WTC11 (cell line): ENCODE measurements at regions not wholly inside any gene's neighbourhood (a gene's known extent, or its start where the extent isn't known, plus 50 kb on each side); places are given as distances from the start of the nearest gene placed in this dataset.

Source experiments
- ATAC-seq: fragments of 200-7000 bp; cut with Tn5 transposase; 2 replicates; pipeline ENCODE4 v1.10.0; 2021; ENCODE audit warnings: mild to moderate bottlenecking, moderate library complexity
- CTCF ChIA-PET: fragments of 300-600 bp; sonication (Branson Sonifier 250); formaldehyde crosslinking; loops from one replicate; lab custom pipeline; 2021; ENCODE audit warnings: antibody characterized with exemption; lab: Charles Lee
- POLR2A ChIA-PET: fragments of 350-600 bp; sonication (Branson Sonifier 250); formaldehyde crosslinking; loops from one replicate; lab custom pipeline; 2021; ENCODE audit warnings: antibody characterized with exemption; lab: Charles Lee
- DNase-seq: peaks from one replicate; pipeline ENCODE4 v3.0.0; 2021; ENCODE audit warnings: low spot score
- H3K27ac Mint-ChIP-seq: 2 replicates; pipeline ENCODE4 v1.8.0; 2021; ENCODE audit warnings: mixed read lengths
- H3K27me3 Mint-ChIP-seq: 2 replicates; pipeline ENCODE4 v1.8.0; 2021; ENCODE audit warnings: low read depth, mild to moderate bottlenecking, moderate library complexity, mixed read lengths
- H3K36me3 Mint-ChIP-seq: 2 replicates; pipeline ENCODE4 v1.8.0; 2021; ENCODE audit warnings: mixed read lengths
- H3K4me1 Mint-ChIP-seq: 2 replicates; pipeline ENCODE4 v1.8.0; 2022; ENCODE audit warnings: mixed read lengths
- H3K4me3 Mint-ChIP-seq: 2 replicates; pipeline ENCODE4 v1.8.0; 2021; ENCODE audit warnings: mild to moderate bottlenecking, moderate library complexity, mixed read lengths
- H3K9me3 Mint-ChIP-seq: 2 replicates; pipeline ENCODE4 v1.8.0; 2021; ENCODE audit warnings: mixed read lengths
- CBFB ChIP-seq: sonication (generic); formaldehyde crosslinking; IDR thresholded peaks from 2 replicates; pipeline ENCODE4 v1.8.1; 2022; ENCODE audit warnings: mild to moderate bottlenecking, low read depth, missing genetic modification reagents
- CREM ChIP-seq: sonication (generic); formaldehyde crosslinking; IDR thresholded peaks from 2 replicates; pipeline ENCODE4 v1.8.1; 2022; ENCODE audit warnings: mild to moderate bottlenecking, missing genetic modification reagents, moderate library complexity
- EMX1 ChIP-seq: fragments of 250-450 bp; sonication (Bioruptor Pico); IDR thresholded peaks from 2 replicates; pipeline ENCODE4 v1.8.0; 2021; ENCODE audit warnings: mild to moderate bottlenecking
- ESRRA ChIP-seq: sonication (generic); formaldehyde crosslinking; IDR thresholded peaks from 2 replicates; pipeline ENCODE4 v1.8.1; 2022; ENCODE audit warnings: mild to moderate bottlenecking, missing genetic modification reagents, borderline replicate concordance
- FOXP1 ChIP-seq: sonication (generic); formaldehyde crosslinking; IDR thresholded peaks from 2 replicates; pipeline ENCODE4 v1.8.0; 2022; ENCODE audit warnings: missing genetic modification reagents, mild to moderate bottlenecking, moderate library complexity, borderline replicate concordance
- GTF2I ChIP-seq: fragments of 250-450 bp; sonication (Bioruptor Pico); conservative IDR thresholded peaks from 2 replicates; pipeline ENCODE4 v1.4.0; 2021; ENCODE audit warnings: mild to moderate bottlenecking
- HMGA2 ChIP-seq: fragments of 250-450 bp; sonication (Bioruptor Pico); IDR thresholded peaks from 2 replicates; pipeline ENCODE4 v1.4.0; 2021; ENCODE audit warnings: mild to moderate bottlenecking, moderate library complexity
- IRF2 ChIP-seq: sonication (generic); formaldehyde crosslinking; IDR thresholded peaks from 2 replicates; pipeline ENCODE4 v1.8.0; 2022; ENCODE audit warnings: low read depth, missing genetic modification reagents, borderline replicate concordance
- MYBL2 ChIP-seq: sonication (generic); formaldehyde crosslinking; IDR thresholded peaks from 2 replicates; pipeline ENCODE4 v1.8.1; 2023; ENCODE audit warnings: mild to moderate bottlenecking, moderate library complexity, missing genetic modification reagents
- NR2C2 ChIP-seq: sonication (generic); formaldehyde crosslinking; IDR thresholded peaks from 2 replicates; pipeline ENCODE4 v1.8.0; 2022; ENCODE audit warnings: mild to moderate bottlenecking, missing genetic modification reagents
- RORB ChIP-seq: fragments of 250-450 bp; sonication (Bioruptor Pico); IDR thresholded peaks from 2 replicates; pipeline ENCODE4 v1.9.0; 2021; ENCODE audit warnings: mild to moderate bottlenecking
- TCF7 ChIP-seq: sonication (generic); formaldehyde crosslinking; IDR thresholded peaks from 2 replicates; pipeline ENCODE4 v1.8.0; 2022; ENCODE audit warnings: mild to moderate bottlenecking, low read depth, missing genetic modification reagents, moderate library complexity
- TEAD1 ChIP-seq: sonication (generic); formaldehyde crosslinking; IDR thresholded peaks from 2 replicates; pipeline ENCODE4 v1.8.0; 2022; ENCODE audit warnings: mild to moderate bottlenecking, missing genetic modification reagents
- TEAD4 ChIP-seq: sonication (generic); formaldehyde crosslinking; IDR thresholded peaks from 2 replicates; pipeline ENCODE4 v1.8.0; 2022; ENCODE audit warnings: mild to moderate bottlenecking, missing genetic modification reagents
- ZNF219 ChIP-seq: sonication (generic); formaldehyde crosslinking; IDR thresholded peaks from 2 replicates; pipeline ENCODE4 v1.8.0; 2023; ENCODE audit warnings: missing genetic modification reagents, mild to moderate bottlenecking, borderline replicate concordance
- ZNF317 ChIP-seq: sonication (generic); formaldehyde crosslinking; IDR thresholded peaks from 2 replicates; pipeline ENCODE4 v1.8.1; 2023; ENCODE audit warnings: low read depth, mild to moderate bottlenecking, moderate library complexity, missing genetic modification reagents, borderline replicate concordance
- ZNF671 ChIP-seq: fragments of 250-450 bp; sonication (Bioruptor Pico); IDR thresholded peaks from 2 replicates; pipeline ENCODE4 v1.8.0; 2021; ENCODE audit warnings: mild to moderate bottlenecking
- TF ChIP-seq, protein P1 (sequence below): fragments of 250-450 bp; sonication (Bioruptor Pico); IDR thresholded peaks from 2 replicates; pipeline ENCODE4 v1.9.0; 2021; ENCODE audit warnings: moderate library complexity, mild to moderate bottlenecking, inconsistent platforms, borderline replicate concordance
- TF ChIP-seq, protein P2 (sequence below): fragments of 250-450 bp; sonication (Bioruptor Pico); conservative IDR thresholded peaks from 2 replicates; pipeline ENCODE4 v1.9.0; 2021; ENCODE audit warnings: mild to moderate bottlenecking
- TF ChIP-seq, protein P3 (sequence below): sonication (generic); formaldehyde crosslinking; IDR thresholded peaks from 2 replicates; pipeline ENCODE4 v1.8.1; 2022; ENCODE audit warnings: low read depth, missing genetic modification reagents, borderline replicate concordance
- TF ChIP-seq, protein P4 (sequence below): sonication (generic); formaldehyde crosslinking; IDR thresholded peaks from 2 replicates; pipeline ENCODE4 v1.8.0; 2022; ENCODE audit warnings: mild to moderate bottlenecking, missing genetic modification reagents
- TF ChIP-seq, protein P5 (sequence below): sonication (generic); formaldehyde crosslinking; IDR thresholded peaks from 2 replicates; pipeline ENCODE4 v1.8.1; 2023; ENCODE audit warnings: mild to moderate bottlenecking, missing genetic modification reagents, borderline replicate concordance
- TF ChIP-seq, protein P6 (sequence below): sonication (generic); formaldehyde crosslinking; IDR thresholded peaks from 2 replicates; pipeline ENCODE4 v1.8.1; 2022; ENCODE audit warnings: mild to moderate bottlenecking, moderate library complexity, missing genetic modification reagents
- TF ChIP-seq, protein P7 (sequence below): sonication (generic); formaldehyde crosslinking; IDR thresholded peaks from 2 replicates; pipeline ENCODE4 v1.8.0; 2023; ENCODE audit warnings: missing genetic modification reagents
- TF ChIP-seq, protein P8 (sequence below): sonication (generic); formaldehyde crosslinking; IDR thresholded peaks from 2 replicates; pipeline ENCODE4 v1.8.1; 2022; ENCODE audit warnings: low read depth, mild to moderate bottlenecking, moderate library complexity, missing genetic modification reagents, borderline replicate concordance

DNA sequence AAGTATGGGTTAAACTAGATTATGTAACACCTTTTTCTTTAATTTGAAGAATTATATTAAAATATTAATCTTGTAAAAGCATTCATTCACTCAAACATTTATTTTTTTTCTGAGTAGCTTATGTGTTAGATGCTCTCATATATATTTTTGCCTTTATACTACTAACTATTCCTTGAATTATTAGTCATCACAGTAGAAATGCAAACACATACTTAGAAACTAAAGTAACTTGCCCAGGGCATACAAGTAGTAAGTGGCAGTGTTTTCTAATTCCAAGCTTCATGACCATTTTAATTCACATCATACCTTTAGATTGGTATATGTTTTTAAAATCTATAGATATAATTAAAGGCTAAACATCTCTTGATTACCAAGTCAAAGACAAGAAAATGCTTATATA lies 1271.0 kb downstream of the BRINP3 start (continued):
- TF ChIP-seq, protein P1, sequence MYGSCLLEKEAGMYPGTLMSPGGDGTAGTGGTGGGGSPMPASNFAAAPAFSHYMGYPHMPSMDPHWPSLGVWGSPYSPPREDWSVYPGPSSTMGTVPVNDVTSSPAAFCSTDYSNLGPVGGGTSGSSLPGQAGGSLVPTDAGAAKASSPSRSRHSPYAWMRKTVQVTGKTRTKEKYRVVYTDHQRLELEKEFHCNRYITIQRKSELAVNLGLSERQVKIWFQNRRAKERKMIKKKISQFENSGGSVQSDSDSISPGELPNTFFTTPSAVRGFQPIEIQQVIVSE (CRISPR knock-in tag): no peak
- no peak for TF ChIP-seq ZNF317 (CRISPR knock-in tag)
- TF ChIP-seq TEAD1: no peak
- no peak for TF ChIP-seq ESRRA (CRISPR knock-in tag)
- TF ChIP-seq, protein P2, sequence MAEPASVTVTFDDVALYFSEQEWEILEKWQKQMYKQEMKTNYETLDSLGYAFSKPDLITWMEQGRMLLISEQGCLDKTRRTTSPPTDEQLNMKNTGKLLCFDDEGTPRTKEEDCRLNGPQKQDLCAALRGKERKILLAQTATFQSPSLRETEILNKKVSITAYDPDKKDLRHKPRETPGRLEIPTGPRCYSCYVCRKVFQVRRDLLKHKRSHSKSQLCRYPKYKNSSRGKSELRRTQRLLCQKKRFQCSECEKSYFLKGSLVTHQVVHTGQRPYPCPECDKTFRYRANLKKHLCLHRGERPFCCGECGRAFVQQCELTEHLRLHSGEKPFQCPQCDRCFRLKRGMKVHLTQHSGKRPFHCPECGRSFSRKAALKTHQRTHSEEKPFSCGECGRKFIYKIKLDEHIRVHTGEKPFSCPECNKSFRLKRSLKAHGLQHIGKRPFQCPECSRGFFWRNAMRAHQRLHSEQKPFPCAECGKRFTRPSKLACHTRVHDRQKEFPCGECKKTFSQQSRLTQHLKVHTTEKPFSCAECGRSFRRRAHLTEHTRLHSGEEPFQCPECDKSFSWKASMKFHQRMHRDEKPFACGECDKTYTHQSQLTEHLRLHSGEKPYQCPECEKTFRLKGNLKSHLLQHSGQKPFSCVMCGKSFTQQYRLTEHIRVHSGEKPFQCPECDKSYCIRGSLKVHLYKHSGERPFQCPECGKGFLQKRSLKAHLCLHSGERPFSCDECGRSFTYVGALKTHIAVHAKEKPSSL (CRISPR knock-in tag): no peak
- TF ChIP-seq, protein P3, sequence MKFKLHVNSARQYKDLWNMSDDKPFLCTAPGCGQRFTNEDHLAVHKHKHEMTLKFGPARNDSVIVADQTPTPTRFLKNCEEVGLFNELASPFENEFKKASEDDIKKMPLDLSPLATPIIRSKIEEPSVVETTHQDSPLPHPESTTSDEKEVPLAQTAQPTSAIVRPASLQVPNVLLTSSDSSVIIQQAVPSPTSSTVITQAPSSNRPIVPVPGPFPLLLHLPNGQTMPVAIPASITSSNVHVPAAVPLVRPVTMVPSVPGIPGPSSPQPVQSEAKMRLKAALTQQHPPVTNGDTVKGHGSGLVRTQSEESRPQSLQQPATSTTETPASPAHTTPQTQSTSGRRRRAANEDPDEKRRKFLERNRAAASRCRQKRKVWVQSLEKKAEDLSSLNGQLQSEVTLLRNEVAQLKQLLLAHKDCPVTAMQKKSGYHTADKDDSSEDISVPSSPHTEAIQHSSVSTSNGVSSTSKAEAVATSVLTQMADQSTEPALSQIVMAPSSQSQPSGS: no peak
- TF ChIP-seq IRF2 (CRISPR knock-in tag): no peak
- TF ChIP-seq FOXP1 (CRISPR knock-in tag): no peak
- TF ChIP-seq MYBL2 (CRISPR knock-in tag): no peak
- no peak for TF ChIP-seq GTF2I
- TF ChIP-seq, protein P4, sequence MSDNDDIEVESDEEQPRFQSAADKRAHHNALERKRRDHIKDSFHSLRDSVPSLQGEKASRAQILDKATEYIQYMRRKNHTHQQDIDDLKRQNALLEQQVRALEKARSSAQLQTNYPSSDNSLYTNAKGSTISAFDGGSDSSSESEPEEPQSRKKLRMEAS (CRISPR knock-in tag): no peak
- no peak for TF ChIP-seq RORB (CRISPR knock-in tag)

DNA sequence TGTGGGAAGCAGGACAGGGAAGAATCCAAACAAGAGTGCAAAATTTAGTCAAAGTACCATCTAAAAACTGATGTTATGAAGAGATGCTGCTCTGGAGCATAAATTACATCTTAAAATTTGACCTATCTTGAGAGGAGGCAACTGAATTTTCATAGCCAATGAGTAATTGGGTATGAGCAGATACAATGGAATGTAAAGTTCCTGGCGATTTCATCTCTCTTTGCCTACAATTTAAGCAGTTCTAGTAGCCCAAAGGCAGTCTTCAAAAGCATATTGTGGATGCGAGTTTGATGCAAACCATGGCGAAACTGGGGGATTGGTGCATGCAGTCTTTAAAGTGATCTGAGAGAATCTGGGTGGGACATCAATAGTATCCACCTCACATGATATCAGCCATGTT lies 1265.9 kb downstream of the BRINP3 start:
- Mint-ChIP-seq H3K27ac (no peak overlapping the region), H3K4me1 (no peaks in the 10 kb centered on the region), H3K36me3 (0 out of 2 replicates have a peak, but pooled peaks cover 4% of the 10 kb centered on the region), H3K4me3 (no peak overlapping the region), H3K27me3 (no peaks in the 10 kb centered on the region), H3K9me3 (peaks cover 15% of the 10 kb centered on the region)
- DNase-seq (no peak), ATAC-seq (no peak)
- ChIA-PET POLR2A (no interaction called here), CTCF (no interaction called here)
- TF ChIP-seq, protein P5, sequence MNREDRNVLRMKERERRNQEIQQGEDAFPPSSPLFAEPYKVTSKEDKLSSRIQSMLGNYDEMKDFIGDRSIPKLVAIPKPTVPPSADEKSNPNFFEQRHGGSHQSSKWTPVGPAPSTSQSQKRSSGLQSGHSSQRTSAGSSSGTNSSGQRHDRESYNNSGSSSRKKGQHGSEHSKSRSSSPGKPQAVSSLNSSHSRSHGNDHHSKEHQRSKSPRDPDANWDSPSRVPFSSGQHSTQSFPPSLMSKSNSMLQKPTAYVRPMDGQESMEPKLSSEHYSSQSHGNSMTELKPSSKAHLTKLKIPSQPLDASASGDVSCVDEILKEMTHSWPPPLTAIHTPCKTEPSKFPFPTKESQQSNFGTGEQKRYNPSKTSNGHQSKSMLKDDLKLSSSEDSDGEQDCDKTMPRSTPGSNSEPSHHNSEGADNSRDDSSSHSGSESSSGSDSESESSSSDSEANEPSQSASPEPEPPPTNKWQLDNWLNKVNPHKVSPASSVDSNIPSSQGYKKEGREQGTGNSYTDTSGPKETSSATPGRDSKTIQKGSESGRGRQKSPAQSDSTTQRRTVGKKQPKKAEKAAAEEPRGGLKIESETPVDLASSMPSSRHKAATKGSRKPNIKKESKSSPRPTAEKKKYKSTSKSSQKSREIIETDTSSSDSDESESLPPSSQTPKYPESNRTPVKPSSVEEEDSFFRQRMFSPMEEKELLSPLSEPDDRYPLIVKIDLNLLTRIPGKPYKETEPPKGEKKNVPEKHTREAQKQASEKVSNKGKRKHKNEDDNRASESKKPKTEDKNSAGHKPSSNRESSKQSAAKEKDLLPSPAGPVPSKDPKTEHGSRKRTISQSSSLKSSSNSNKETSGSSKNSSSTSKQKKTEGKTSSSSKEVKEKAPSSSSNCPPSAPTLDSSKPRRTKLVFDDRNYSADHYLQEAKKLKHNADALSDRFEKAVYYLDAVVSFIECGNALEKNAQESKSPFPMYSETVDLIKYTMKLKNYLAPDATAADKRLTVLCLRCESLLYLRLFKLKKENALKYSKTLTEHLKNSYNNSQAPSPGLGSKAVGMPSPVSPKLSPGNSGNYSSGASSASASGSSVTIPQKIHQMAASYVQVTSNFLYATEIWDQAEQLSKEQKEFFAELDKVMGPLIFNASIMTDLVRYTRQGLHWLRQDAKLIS (CRISPR knock-in tag): no peak
- TF ChIP-seq ZNF317 (CRISPR knock-in tag) (no peak), CREM (CRISPR knock-in tag) (no peak), HMGA2 (no peak), GTF2I (no peak), TCF7 (CRISPR knock-in tag) (no peak), ZNF671 (CRISPR knock-in tag) (no peak), CBFB (CRISPR knock-in tag) (no peak), ZNF219 (CRISPR knock-in tag) (no peak), MYBL2 (CRISPR knock-in tag) (no peak), NR2C2 (CRISPR knock-in tag) (no peak), EMX1 (CRISPR knock-in tag) (no peak), TEAD4 (no peak)
- TF ChIP-seq, protein P6, sequence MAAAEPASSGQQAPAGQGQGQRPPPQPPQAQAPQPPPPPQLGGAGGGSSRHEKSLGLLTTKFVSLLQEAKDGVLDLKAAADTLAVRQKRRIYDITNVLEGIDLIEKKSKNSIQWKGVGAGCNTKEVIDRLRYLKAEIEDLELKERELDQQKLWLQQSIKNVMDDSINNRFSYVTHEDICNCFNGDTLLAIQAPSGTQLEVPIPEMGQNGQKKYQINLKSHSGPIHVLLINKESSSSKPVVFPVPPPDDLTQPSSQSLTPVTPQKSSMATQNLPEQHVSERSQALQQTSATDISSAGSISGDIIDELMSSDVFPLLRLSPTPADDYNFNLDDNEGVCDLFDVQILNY (CRISPR knock-in tag): no peak
- TF ChIP-seq, protein P7, sequence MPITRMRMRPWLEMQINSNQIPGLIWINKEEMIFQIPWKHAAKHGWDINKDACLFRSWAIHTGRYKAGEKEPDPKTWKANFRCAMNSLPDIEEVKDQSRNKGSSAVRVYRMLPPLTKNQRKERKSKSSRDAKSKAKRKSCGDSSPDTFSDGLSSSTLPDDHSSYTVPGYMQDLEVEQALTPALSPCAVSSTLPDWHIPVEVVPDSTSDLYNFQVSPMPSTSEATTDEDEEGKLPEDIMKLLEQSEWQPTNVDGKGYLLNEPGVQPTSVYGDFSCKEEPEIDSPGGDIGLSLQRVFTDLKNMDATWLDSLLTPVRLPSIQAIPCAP (CRISPR knock-in tag): no peak
- TF ChIP-seq, protein P8, sequence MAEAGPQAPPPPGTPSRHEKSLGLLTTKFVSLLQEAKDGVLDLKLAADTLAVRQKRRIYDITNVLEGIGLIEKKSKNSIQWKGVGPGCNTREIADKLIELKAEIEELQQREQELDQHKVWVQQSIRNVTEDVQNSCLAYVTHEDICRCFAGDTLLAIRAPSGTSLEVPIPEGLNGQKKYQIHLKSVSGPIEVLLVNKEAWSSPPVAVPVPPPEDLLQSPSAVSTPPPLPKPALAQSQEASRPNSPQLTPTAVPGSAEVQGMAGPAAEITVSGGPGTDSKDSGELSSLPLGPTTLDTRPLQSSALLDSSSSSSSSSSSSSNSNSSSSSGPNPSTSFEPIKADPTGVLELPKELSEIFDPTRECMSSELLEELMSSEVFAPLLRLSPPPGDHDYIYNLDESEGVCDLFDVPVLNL (CRISPR knock-in tag): no peak
- TF ChIP-seq, protein P3: no peak
